ENCODE measurements at regions not wholly inside any gene's neighbourhood (a gene's known extent, or its start where the extent isn't known, plus 50 kb on each side); places are given as distances from the start of the nearest gene placed in this dataset.

- no peak overlapping the region for H4K8ac ChIP-seq (ENCODE audit: extremely low read depth, insufficient read depth, low read length)
- CTCF ChIA-PET (ENCODE audit: partially characterized antibody): interaction anchor here (0.7 to 0.9 kb wide), 3 partner anchors 10 to 748 kb away, joined by 3 read pairs; no protein-coding TSS in a partner anchor
- TF ChIP-seq NANOG (IDR thresholded peaks at IDR 0.05; ENCODE audit: insufficient read depth, low read depth, low read length, poor library complexity, severe bottlenecking): no peak
- no peak for TF ChIP-seq BCL11A (IDR thresholded peaks at IDR 0.05; ENCODE audit: low read depth in 2 of 2, low read length in 2 of 2)
- no peak for TF ChIP-seq CREB1 (IDR thresholded peaks at IDR 0.05)
- no peak for TF ChIP-seq RBBP5 (IDR thresholded peaks at IDR 0.05; ENCODE audit: borderline replicate concordance, low read depth, low read length)
- TF ChIP-seq SIN3A (conservative IDR thresholded peaks at IDR 0.05 in 1 of 2, IDR thresholded peaks at IDR 0.05 in 1 of 2; ENCODE audit: low read depth in 1 of 2, low read length in 2 of 2): no peak
- no peak for TF ChIP-seq ATF3 (IDR thresholded peaks at IDR 0.05; ENCODE audit: insufficient read depth, low read depth, low read length)
- TF ChIP-seq SRF (IDR thresholded peaks at IDR 0.05; ENCODE audit: low read depth, low read length): no peak
- TF ChIP-seq POU5F1 (IDR thresholded peaks at IDR 0.05; ENCODE audit: low read depth, low read length): no peak
- TF ChIP-seq TEAD4 (IDR thresholded peaks at IDR 0.05; ENCODE audit: low read depth, low read length): no peak
- TF ChIP-seq, protein P1, sequence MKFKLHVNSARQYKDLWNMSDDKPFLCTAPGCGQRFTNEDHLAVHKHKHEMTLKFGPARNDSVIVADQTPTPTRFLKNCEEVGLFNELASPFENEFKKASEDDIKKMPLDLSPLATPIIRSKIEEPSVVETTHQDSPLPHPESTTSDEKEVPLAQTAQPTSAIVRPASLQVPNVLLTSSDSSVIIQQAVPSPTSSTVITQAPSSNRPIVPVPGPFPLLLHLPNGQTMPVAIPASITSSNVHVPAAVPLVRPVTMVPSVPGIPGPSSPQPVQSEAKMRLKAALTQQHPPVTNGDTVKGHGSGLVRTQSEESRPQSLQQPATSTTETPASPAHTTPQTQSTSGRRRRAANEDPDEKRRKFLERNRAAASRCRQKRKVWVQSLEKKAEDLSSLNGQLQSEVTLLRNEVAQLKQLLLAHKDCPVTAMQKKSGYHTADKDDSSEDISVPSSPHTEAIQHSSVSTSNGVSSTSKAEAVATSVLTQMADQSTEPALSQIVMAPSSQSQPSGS (IDR thresholded peaks at IDR 0.05; ENCODE audit: low read length): no peak
- no peak for TF ChIP-seq YY1 (IDR thresholded peaks at IDR 0.05; ENCODE audit: low read depth, low read length)
- TF ChIP-seq EZH2 (IDR thresholded peaks at IDR 0.05; ENCODE audit: low read depth, low read length, severe bottlenecking): no peak
These were observed 381.9 kb upstream of the MC4R start for GRCh38 chr18:60754413-60755009.

More at GRCh38 chr18:60754413-60755009, 381.9 kb upstream of the MC4R start:
- WGBS, 2 experiments (ENCODE audit: extremely low coverage in 1 of 2, insufficient coverage in 1 of 2, insufficient read length in 1 of 2, insufficient replicate concordance in 2 of 2, low coverage in 1 of 2, low lambda C conversion rate in 2 of 2, missing lambda C conversion rate in 1 of 2): 95% methylated on average over 4 of the region's 4 CpGs; no CpG with 5 or more reads in 1 of the 2 experiments
- no peak overlapping the region for H4K91ac ChIP-seq (replicated peaks; ENCODE audit: insufficient read length, low read length)
- no peak overlapping the region for H2AK5ac ChIP-seq (ENCODE audit: low read depth, low read length)
- H4K20me1 ChIP-seq (replicated peaks in 1 of 2; ENCODE audit: control insufficient read depth in 1 of 2, insufficient read depth in 2 of 2, low read length in 2 of 2): no peaks in the 10 kb centered on the region
- no peaks in the 10 kb centered on the region for H3K79me2 ChIP-seq (ENCODE audit: control insufficient read depth in 1 of 2, insufficient read depth in 2 of 2, low read length in 2 of 2)
- H2BK12ac ChIP-seq (ENCODE audit: low read depth, low read length): no peak overlapping the region
- no peaks in the 10 kb centered on the region for H3K23me2 ChIP-seq (ENCODE audit: low read depth, low read length)
- no peak overlapping the region for H2BK5ac ChIP-seq (ENCODE audit: low read depth, low read length)
- no peaks in the 10 kb centered on the region for H3K4me1 ChIP-seq (replicated peaks in 1 of 4; ENCODE audit: control insufficient read depth in 3 of 4, insufficient read depth in 4 of 4, low read length in 3 of 4)
- H3K4me2 ChIP-seq (ENCODE audit: insufficient read depth in 1 of 2, low read depth in 2 of 2, low read length in 2 of 2): no peak overlapping the region
- H2AFZ ChIP-seq (ENCODE audit: low read length): no peak overlapping the region
- no peak for DNase-seq (ENCODE audit: low read depth in 1 of 2, low spot score in 2 of 2)
- no peak overlapping the region for H3K9ac ChIP-seq (replicated peaks in 1 of 4; ENCODE audit: extremely low read depth in 1 of 4, low read depth in 3 of 4, low read length in 3 of 4)
- no peaks in the 10 kb centered on the region for H3K9me3 ChIP-seq (ENCODE audit: insufficient read depth in 2 of 2, low read depth in 1 of 2, low read length in 1 of 2)
- no peak overlapping the region for H2BK20ac ChIP-seq (ENCODE audit: low read length)
- H3K56ac ChIP-seq (replicated peaks; ENCODE audit: insufficient read length, low read depth, low read length): no peak overlapping the region
- H3K4ac ChIP-seq (replicated peaks; ENCODE audit: insufficient read length, low read depth, low read length): no peak overlapping the region
- no peaks in the 10 kb centered on the region for H3K79me1 ChIP-seq (ENCODE audit: low read depth, low read length)
- POLR2A ChIA-PET (ENCODE audit: partially characterized antibody): no interaction called here
- no peak for FAIRE-seq
- H3K23ac ChIP-seq (ENCODE audit: insufficient read length): no peak overlapping the region
- H3K36me3 ChIP-seq (ENCODE audit: control insufficient read depth in 2 of 4, insufficient read depth in 4 of 4, low read length in 3 of 4): no peaks in the 10 kb centered on the region
- no peak overlapping the region for H4K5ac ChIP-seq (ENCODE audit: insufficient read length, low read depth, low read length)
- no peak overlapping the region for H3K18ac ChIP-seq (ENCODE audit: extremely low read depth, low read length)
- no peak overlapping the region for H2BK120ac ChIP-seq (replicated peaks; ENCODE audit: low read depth, low read length)
- H3K27ac ChIP-seq (ENCODE audit: low read depth, low read length): no peak overlapping the region
- no peaks in the 10 kb centered on the region for H3K27me3 ChIP-seq (replicated peaks in 1 of 4; ENCODE audit: control insufficient read depth in 3 of 4, extremely low read depth in 1 of 4, insufficient read depth in 3 of 4, low read length in 3 of 4)
- H3K4me3 ChIP-seq (ENCODE audit: extremely low read depth in 1 of 4, insufficient read depth in 2 of 4, low read depth in 3 of 4, low read length in 4 of 4): no peak overlapping the region
- no peak overlapping the region for H3K14ac ChIP-seq (ENCODE audit: insufficient read length)
- H2BK15ac ChIP-seq (ENCODE audit: low read length): no peak overlapping the region

All from H1 (cell line).